Activated naive CD8-positive, alpha-beta T cell treated with anti-CD3 and anti-CD28 coated beads, Interleukin-2, amount 10 ng/mL, durations not matched to agents 7 days and 5 days (primary cell): ENCODE measurements at regions not wholly inside any gene's neighbourhood (a gene's known extent, or its start where the extent isn't known, plus 50 kb on each side); places are given as distances from the start of the nearest gene placed in this dataset.

Source experiments
- ATAC-seq: fragments of 150-1000 bp; cut with Tn5 transposase; one replicate; pipeline ENCODE4 v1.10.0; 2021; ENCODE audit warnings: low read depth, moderate library complexity
- POLR2A ChIA-PET: fragments of 350-600 bp; sonication (Branson Sonifier 250); formaldehyde crosslinking; loops from one replicate; lab custom pipeline; 2021; ENCODE audit warnings: antibody characterized with exemption; lab: Charles Lee
- DNase-seq: peaks from one replicate; pipeline ENCODE4 v3.0.0; 2021
- H3K27ac Mint-ChIP-seq: one replicate; pipeline ENCODE4 v1.8.0; 2022; ENCODE audit warnings: mild to moderate bottlenecking, mixed read lengths
- H3K27me3 Mint-ChIP-seq: one replicate; pipeline ENCODE4 v1.8.0; 2022; ENCODE audit warnings: mild to moderate bottlenecking, moderate library complexity, mixed read lengths
- H3K36me3 Mint-ChIP-seq: one replicate; pipeline ENCODE4 v1.8.0; 2021; ENCODE audit warnings: mild to moderate bottlenecking, mixed read lengths
- H3K4me1 Mint-ChIP-seq: one replicate; pipeline ENCODE4 v1.8.0; 2021; ENCODE audit warnings: mixed read lengths
- H3K4me3 Mint-ChIP-seq: one replicate; pipeline ENCODE4 v1.8.0; 2022; ENCODE audit warnings: mild to moderate bottlenecking, moderate library complexity, mixed read lengths
- H3K9me3 Mint-ChIP-seq: one replicate; pipeline ENCODE4 v1.8.0; 2021; ENCODE audit warnings: mixed read lengths

DNA sequence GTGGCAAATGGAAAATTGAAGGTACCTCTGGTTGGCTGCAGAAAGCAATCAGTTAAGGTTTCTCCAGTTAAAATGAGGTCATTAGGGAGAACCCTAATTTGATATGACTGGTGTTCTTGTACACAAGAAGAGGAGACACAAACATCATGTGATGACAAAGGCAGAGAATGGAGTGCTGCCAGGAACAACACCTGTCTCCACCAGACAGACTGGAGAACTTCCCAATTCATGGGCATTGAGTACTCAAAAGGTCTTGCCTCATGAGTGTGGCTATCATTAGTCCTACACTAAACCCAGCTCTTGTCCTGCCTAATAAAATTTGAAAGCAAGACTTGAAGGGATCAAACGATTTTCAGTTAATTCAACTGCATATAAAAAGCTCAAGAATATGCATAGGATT is 152.6 kb downstream of the PTPN20 start:
- ATAC-seq: no peak
- no peaks in the 10 kb centered on the region for H3K9me3 Mint-ChIP-seq
- H3K36me3 Mint-ChIP-seq: no peaks in the 10 kb centered on the region
- H3K27ac Mint-ChIP-seq: no peak overlapping the region
- H3K4me3 Mint-ChIP-seq: no peak overlapping the region
- no peaks in the 10 kb centered on the region for H3K4me1 Mint-ChIP-seq
- no peak for DNase-seq
- peaks cover 1% of the 10 kb centered on the region for H3K27me3 Mint-ChIP-seq
- POLR2A ChIA-PET: interaction anchor here (1.5 kb wide), 1 partner anchor 248 kb away, joined by 3 read pairs; no protein-coding TSS in a partner anchor

DNA sequence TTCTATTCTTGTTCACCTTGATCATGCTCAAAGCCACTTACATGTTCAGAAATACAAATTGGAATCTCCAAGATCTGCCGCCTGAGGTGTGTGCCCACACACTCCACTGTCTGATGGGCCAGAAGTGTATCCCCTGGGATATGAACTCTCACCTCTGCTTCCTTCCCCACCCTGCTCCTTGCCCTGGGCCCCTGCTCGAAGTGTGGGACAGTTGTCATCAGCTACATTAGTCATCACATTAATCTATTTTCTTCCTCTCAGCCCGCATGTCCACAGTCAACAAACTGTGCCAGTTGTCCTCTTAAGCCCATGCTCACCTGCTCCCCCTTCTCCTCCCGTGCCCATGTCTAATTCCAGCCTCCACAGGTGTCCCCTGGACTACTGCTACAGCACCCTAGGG is 154.7 kb downstream of the PTPN20 start:
- POLR2A ChIA-PET: no interaction called here
- Mint-ChIP-seq H3K9me3 (no peaks in the 10 kb centered on the region), H3K4me3 (no peak overlapping the region), H3K27me3 (peaks cover under 1% of the 10 kb centered on the region), H3K36me3 (no peaks in the 10 kb centered on the region), H3K4me1 (no peaks in the 10 kb centered on the region), H3K27ac (no peak overlapping the region)
- ATAC-seq (no peak), DNase-seq (no peak)

DNA sequence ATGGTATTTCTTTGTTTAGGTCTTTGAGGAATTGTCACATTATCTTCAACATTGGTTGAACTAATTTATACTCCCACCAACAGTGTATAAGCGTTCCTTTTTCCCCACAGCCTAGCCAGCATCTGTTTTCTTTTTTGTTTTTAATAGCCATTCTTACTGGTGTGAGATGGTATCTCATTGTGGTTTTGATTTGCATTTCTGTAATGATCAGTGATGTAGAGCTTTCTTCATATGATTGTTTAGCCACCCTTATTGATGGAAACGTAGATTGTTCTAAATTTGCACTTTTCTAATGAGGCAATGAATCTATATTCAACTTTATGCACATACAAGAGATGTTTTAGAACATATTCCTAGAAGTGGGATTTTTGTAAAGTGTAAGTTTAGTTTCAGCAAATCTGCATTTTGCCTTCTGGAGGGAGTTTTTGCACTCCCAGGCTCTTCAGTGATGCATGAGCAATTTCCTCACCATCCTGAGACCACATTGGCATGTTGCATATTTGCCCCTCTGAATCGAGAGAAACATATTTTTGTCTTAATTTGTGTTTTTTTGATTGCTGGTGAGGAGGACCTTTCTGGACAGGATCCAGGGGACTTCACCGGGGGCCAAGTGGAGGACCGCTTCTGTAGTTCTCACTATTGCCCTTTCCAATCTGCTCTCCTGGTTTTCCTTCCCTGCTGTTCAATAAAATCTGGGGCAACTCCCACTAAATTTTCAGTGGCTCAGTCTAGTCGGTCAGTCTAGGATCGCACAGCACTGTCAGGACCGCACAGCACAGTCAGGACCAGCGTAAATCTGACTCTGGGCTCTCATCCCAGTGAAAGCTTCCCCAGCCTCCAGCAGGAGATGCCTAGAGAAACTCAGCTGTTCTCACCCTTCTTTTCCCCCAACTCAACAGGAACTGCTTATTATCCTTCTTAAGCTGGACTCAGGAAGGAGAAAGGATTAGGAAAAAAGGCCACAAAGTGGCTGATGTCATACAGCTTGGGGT is 157.0 kb downstream of the PTPN20 start:
- H3K27me3 Mint-ChIP-seq: peaks cover 7% of the 10 kb centered on the region
- no peak for ATAC-seq
- no peak overlapping the region for H3K27ac Mint-ChIP-seq
- H3K9me3 Mint-ChIP-seq: no peaks in the 10 kb centered on the region
- no peak for DNase-seq
- H3K4me1 Mint-ChIP-seq: no peaks in the 10 kb centered on the region
- H3K4me3 Mint-ChIP-seq: no peak overlapping the region
- POLR2A ChIA-PET: no interaction called here
- H3K36me3 Mint-ChIP-seq: no peaks in the 10 kb centered on the region

DNA sequence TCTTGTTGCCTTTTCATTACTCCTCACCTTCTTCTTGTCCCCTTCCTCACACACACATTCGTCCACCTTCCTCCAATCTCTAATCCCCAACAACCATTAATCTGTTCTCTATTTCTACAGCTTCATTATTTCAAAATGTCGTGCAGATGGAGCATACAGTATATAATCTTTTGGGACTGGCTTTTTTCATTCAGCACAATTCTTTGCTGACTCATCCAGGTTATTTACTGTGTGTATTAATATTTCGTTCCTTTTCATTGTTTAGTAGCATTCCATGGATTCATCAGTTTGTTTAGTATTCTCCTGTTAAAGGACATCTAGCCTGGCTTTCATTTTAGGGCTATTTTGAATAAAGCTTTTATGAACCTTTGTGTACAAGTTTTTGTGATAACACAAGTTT is 159.3 kb downstream of the PTPN20 start:
- POLR2A ChIA-PET: no interaction called here
- ATAC-seq: no peak
- DNase-seq: no peak
- Mint-ChIP-seq H3K4me3 (no peak overlapping the region), H3K9me3 (no peaks in the 10 kb centered on the region), H3K4me1 (no peaks in the 10 kb centered on the region), H3K27me3 (peaks cover 9% of the 10 kb centered on the region), H3K36me3 (no peaks in the 10 kb centered on the region), H3K27ac (no peak overlapping the region)

DNA sequence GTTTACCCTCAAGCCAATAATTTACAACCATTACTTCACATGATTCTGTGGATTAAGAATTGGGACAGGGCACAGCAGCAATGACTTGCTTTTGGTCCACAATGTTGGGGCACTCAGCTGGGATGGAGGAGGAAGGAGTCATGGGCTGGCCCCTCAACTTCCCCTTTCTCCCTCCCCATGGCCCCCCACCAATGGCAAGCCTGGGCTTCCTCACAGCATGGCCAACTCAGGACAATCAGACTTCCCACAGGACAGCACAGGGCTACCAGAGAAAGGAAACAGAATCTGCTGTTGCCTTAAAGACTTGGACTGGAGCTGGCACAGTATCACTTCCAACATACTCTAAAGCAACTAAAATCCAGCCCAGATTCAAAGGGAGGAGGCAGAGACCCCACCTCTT is 160.7 kb downstream of the PTPN20 start:
- ATAC-seq (no peak), DNase-seq (no peak)
- Mint-ChIP-seq H3K27me3 (peaks cover 9% of the 10 kb centered on the region), H3K27ac (no peak overlapping the region), H3K9me3 (no peaks in the 10 kb centered on the region), H3K4me3 (no peak overlapping the region), H3K4me1 (peaks cover 2% of the 10 kb centered on the region), H3K36me3 (no peaks in the 10 kb centered on the region)
- POLR2A ChIA-PET: no interaction called here

DNA sequence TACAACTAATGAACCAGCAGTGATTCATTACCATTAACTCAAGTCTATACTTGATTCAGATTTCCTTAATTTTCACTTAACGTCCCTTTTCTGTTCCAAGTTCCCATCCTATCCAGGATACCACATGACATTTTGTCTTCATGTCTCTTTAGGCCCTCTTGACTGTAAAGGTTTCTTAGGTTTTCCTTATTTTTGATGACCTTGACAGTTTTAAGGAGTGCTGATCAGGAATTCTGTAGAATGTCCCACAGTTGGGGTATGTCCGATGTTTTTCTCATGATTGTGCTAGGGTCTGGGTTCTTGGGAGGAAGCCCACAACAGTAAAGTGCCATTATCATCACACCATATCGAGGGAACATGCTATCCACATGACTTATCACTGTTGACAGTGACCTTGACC is 162.7 kb downstream of the PTPN20 start:
- peaks cover 12% of the 10 kb centered on the region for H3K4me1 Mint-ChIP-seq
- POLR2A ChIA-PET: no interaction called here
- H3K27me3 Mint-ChIP-seq: peaks cover 9% of the 10 kb centered on the region
- no peaks in the 10 kb centered on the region for H3K9me3 Mint-ChIP-seq
- no peak overlapping the region for H3K4me3 Mint-ChIP-seq
- H3K27ac Mint-ChIP-seq: no peak overlapping the region
- H3K36me3 Mint-ChIP-seq: no peaks in the 10 kb centered on the region
- no peak for DNase-seq
- no peak for ATAC-seq

DNA sequence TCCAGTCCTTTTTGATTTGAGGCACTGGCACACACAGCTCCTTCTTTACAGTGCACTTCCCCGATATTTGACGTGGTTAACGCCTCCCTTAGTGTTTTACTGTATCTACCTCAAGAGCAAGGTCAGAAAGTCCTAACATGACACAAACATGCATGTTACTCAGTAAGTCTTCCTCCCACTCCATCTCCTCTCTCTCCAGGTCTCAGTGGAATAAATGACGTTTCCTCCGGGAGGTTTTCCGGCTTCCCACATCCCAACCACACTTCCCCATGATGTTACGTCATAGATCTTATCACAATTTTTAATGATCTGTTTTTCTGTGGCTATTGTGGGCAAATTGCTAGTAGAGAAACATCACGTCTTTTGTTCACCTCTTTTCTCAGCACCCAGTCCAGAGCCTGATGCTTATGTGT is 165.7 kb downstream of the PTPN20 start:
- Mint-ChIP-seq H3K4me1 (peaks cover 30% of the 10 kb centered on the region), H3K27ac (no peak overlapping the region), H3K4me3 (peak overlapping the region; percentile 7), H3K36me3 (no peaks in the 10 kb centered on the region), H3K9me3 (no peaks in the 10 kb centered on the region), H3K27me3 (peaks cover 4% of the 10 kb centered on the region)
- no peak for DNase-seq
- POLR2A ChIA-PET: no interaction called here
- ATAC-seq: peak; percentile 65

DNA sequence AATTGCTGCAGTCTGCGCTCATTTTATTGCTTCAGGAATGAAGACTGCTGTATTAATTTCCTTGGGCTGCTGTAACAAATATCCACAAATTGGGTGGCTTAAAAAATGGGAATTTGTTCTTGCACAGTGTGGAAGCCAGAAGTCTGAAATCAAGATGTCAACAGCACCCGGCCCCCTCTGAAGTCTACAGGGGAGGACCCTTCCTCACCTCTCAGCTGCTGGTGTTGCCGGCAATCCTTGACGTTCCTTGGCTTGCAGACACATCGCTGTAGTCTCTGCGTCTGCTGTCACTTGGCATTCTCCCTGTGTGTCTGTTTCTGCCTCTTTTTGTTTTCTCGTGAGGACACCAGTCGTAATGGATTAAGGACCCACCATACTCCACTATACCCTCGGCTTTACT is 166.2 kb downstream of the PTPN20 start:
- Mint-ChIP-seq H3K4me3 (peak overlapping the region; percentile 7), H3K4me1 (peaks cover 30% of the 10 kb centered on the region), H3K27me3 (peaks cover 3% of the 10 kb centered on the region), H3K27ac (no peak overlapping the region), H3K9me3 (no peaks in the 10 kb centered on the region), H3K36me3 (no peaks in the 10 kb centered on the region)
- no peak for DNase-seq
- no peak for ATAC-seq
- POLR2A ChIA-PET: no interaction called here

DNA sequence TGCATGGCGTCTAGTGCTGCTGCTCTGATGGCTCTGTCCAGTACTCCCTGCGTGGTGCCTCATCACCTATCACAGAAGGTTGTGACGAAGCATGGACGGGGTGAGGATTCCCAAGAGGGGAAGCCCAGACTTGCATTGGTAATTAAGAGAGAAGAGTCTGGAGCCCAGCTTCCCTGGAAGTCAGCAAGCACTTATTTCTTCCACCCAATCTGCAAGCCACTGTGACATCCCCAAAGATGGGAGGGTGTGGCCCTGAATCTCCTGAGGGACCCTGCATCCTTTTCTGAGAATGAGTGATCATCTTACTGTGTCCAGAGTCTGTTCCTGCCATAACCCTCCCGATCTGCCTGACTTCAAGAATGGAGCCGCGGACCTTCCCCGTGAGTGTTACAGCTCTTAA is 166.7 kb downstream of the PTPN20 start:
- no peak overlapping the region for H3K4me3 Mint-ChIP-seq
- H3K36me3 Mint-ChIP-seq: no peaks in the 10 kb centered on the region
- H3K9me3 Mint-ChIP-seq: no peaks in the 10 kb centered on the region
- no peak overlapping the region for H3K27ac Mint-ChIP-seq
- peaks cover 2% of the 10 kb centered on the region for H3K27me3 Mint-ChIP-seq
- H3K4me1 Mint-ChIP-seq: peaks cover 30% of the 10 kb centered on the region
- ATAC-seq: no peak
- DNase-seq: no peak
- POLR2A ChIA-PET: interaction anchor here (0.5 kb wide), 1 partner anchor 147 kb away, joined by 4 read pairs; no protein-coding TSS in a partner anchor

DNA sequence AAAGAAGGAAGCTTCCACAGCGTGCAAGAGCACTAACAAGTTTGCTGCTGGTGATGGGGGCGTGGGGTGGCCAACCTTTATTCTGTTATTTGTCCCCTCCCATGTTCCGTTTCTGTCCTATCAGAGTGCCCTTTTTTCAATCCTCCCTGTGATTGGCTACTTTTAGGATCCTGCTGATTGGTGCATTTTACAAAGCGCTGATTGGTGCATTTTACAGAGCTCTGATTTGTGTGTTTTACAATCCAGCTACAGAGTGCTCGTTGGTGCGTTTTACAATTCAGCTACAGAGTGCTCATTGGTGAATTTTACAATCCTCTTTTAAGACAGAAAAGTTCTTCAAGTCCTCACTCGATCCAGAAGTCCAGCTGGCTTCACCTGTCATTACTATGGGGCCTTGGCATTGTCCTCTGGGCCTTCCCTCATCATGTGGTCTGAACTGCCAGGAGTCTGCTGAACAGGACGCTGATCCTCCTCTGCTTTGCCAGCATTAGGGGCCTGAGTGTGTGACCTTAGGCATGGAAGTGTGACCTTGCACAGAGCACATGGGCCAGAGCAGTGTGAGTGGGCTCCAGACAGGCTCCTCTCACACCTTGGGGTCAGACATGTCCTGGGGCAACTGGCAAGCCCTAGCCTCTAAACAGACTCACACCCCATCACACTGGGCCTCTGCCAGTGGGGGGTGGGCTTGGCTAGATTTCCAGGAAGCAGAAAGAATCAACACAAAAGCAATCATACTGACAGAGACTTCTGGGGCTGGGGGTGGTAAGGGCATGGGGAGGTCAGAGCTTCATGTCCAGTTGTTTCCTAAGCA is 167.4 kb downstream of the PTPN20 start:
- no peak overlapping the region for H3K27ac Mint-ChIP-seq
- H3K27me3 Mint-ChIP-seq: peaks cover 2% of the 10 kb centered on the region
- POLR2A ChIA-PET: interaction anchor here (0.5 to 0.8 kb wide), 2 partner anchors 26 to 146 kb away, joined by 3 to 4 read pairs; no protein-coding TSS in a partner anchor
- ATAC-seq (no peak), DNase-seq (no peak)
- H3K4me1 Mint-ChIP-seq: peaks cover 30% of the 10 kb centered on the region
- no peak overlapping the region for H3K4me3 Mint-ChIP-seq
- no peaks in the 10 kb centered on the region for H3K9me3 Mint-ChIP-seq
- no peaks in the 10 kb centered on the region for H3K36me3 Mint-ChIP-seq

DNA sequence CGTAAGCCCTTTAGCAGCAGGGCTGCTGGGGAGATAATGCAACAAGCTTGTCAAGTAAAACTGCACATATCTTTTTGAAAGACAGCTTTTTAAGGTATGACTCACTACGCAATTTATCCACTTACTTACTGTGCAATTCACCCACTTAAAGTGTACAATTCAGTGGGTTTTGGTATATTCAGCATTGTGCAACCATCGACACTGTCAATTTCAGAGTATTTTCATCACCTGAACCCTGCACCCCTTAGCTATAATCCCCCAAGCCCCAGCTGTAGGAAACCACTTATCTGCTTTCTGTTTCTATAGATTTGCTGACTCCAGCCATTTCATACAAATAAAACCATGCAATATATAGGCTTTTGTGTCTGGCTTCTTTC is 168.0 kb downstream of the PTPN20 start:
- H3K4me3 Mint-ChIP-seq: no peak overlapping the region
- H3K27ac Mint-ChIP-seq: no peak overlapping the region
- peaks cover 30% of the 10 kb centered on the region for H3K4me1 Mint-ChIP-seq
- H3K27me3 Mint-ChIP-seq: peaks cover 2% of the 10 kb centered on the region
- peak; percentile 41 for ATAC-seq
- no peaks in the 10 kb centered on the region for H3K36me3 Mint-ChIP-seq
- POLR2A ChIA-PET: interaction anchor here (0.8 kb wide), 1 partner anchor 25 kb away, joined by 3 read pairs; no protein-coding TSS in a partner anchor
- no peaks in the 10 kb centered on the region for H3K9me3 Mint-ChIP-seq
- DNase-seq: no peak

DNA sequence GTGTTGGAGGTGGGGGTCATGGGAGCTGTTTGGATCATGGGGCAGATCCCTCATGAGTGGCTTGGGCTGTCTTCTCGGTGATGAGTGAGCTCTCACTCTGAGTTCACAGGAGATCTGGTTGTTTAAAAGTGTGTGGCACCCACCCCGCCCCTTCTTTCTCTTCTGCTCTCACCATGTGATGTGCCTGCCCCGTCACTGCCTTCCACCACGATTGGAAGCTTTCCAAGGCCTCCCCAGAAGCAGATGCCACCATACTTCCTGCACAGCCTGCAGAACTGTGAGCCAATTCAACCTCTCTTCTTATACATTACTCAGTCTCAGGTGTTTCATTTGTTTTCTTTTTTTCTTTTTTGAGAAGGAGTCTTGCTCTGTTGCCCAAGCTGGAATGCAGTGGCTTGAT is 170.0 kb downstream of the PTPN20 start:
- Mint-ChIP-seq H3K4me3 (no peak overlapping the region), H3K9me3 (no peaks in the 10 kb centered on the region), H3K4me1 (peaks cover 30% of the 10 kb centered on the region), H3K36me3 (no peaks in the 10 kb centered on the region), H3K27me3 (no peaks in the 10 kb centered on the region), H3K27ac (no peak overlapping the region)
- no peak for ATAC-seq
- no peak for DNase-seq
- POLR2A ChIA-PET: no interaction called here

DNA sequence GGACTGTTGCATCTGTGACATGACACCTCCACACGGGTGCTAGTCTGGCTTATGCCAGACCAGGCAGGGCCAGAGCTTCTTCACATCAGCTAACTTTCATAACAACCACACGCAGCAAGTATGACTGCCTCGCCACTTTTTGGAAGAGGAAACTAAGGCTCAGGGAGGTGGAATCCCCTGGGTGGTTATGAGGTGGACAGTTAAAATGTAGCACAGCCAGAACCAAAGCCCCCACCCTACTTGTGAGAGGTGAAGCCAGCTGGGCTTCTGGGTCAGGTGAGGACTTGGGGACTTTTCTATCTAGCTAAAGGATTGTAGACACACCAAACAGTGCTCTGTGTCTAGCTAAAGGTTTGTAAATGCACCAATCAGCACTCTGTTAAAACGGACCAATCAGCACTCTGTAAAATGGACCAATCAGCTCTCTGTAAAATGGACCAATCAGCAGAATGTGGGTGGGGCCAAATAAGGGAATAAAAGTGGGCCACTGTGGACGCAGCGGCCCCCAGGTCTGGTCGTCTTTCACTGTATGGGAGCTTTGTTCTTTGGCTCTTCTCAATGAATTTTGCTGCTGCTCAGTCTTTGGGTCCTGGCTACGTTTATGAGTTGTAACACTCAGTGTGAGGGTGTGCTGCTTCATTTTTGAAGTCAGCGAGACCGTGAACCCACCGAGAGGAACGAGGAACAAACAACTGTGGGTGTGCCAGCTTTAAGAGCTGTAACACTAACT is 171.0 kb downstream of the PTPN20 start:
- POLR2A ChIA-PET: no interaction called here
- Mint-ChIP-seq H3K27me3 (no peaks in the 10 kb centered on the region), H3K4me1 (peaks cover 24% of the 10 kb centered on the region), H3K27ac (no peak overlapping the region), H3K4me3 (no peak overlapping the region), H3K36me3 (no peaks in the 10 kb centered on the region), H3K9me3 (no peaks in the 10 kb centered on the region)
- no peak for DNase-seq
- ATAC-seq: no peak
